ENCODE measurements at regions not wholly inside any gene's neighbourhood (a gene's known extent, or its start where the extent isn't known, plus 50 kb on each side); places are given as distances from the start of the nearest gene placed in this dataset.

DNA sequence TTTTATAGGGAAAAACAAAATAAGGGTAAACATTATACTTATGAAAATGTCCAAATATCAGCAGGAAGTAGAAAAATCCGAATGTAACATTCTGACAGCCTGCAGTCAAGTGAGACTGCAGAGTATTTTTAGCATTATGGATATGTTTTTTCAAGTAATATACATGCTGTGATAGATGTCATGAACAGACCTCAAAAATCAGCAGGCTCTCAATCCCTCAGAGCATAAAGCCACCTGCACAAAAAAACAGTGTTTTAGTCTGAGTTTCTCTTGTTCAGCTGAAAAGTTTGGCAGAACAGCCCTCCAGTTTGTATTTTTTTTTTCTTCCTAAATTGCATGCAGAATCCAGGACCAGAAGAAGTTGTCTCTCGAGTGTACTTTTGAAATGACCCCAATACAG, 219.1 kb upstream of the FMN2 start:
- TF ChIP-seq EZH2 (IDR thresholded peaks at IDR 0.05; ENCODE audit: low read length, missing control alignments): no peak
- TF ChIP-seq, protein P1, sequence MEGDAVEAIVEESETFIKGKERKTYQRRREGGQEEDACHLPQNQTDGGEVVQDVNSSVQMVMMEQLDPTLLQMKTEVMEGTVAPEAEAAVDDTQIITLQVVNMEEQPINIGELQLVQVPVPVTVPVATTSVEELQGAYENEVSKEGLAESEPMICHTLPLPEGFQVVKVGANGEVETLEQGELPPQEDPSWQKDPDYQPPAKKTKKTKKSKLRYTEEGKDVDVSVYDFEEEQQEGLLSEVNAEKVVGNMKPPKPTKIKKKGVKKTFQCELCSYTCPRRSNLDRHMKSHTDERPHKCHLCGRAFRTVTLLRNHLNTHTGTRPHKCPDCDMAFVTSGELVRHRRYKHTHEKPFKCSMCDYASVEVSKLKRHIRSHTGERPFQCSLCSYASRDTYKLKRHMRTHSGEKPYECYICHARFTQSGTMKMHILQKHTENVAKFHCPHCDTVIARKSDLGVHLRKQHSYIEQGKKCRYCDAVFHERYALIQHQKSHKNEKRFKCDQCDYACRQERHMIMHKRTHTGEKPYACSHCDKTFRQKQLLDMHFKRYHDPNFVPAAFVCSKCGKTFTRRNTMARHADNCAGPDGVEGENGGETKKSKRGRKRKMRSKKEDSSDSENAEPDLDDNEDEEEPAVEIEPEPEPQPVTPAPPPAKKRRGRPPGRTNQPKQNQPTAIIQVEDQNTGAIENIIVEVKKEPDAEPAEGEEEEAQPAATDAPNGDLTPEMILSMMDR (conservative IDR thresholded peaks at IDR 0.05 in 1 of 2, IDR thresholded peaks at IDR 0.05 in 1 of 2; ENCODE audit: low read depth in 1 of 2, low read length in 2 of 2): no peak
